Spinal cord (tissue), 9 donors: ENCODE measurements at regions not wholly inside any gene's neighbourhood (a gene's known extent, or its start where the extent isn't known, plus 50 kb on each side); places are given as distances from the start of the nearest gene placed in this dataset.

Source experiments
- DNase-seq, 6 donors: peaks; one replicate each; pipeline versions ENCODE4 v3.0.0 to v3.0.0-alpha.2; 2013 to 2015; ENCODE audit warnings: low spot score in 6 of 6, low read depth in 4 of 6
- H3K27ac ChIP-seq: one replicate; pipeline ENCODE4 v1.5.1; 2013; ENCODE audit warnings: low read depth, low read length, control low read depth
- H3K27me3 ChIP-seq: one replicate; pipeline ENCODE4 v1.6.1; 2013; ENCODE audit warnings: low read length; ENCODE audit not compliant: control insufficient read depth, insufficient read depth
- H3K36me3 ChIP-seq: one replicate; pipeline ENCODE4 v1.6.1; 2013; ENCODE audit warnings: low read length; ENCODE audit not compliant: control insufficient read depth, insufficient read depth
- H3K4me1 ChIP-seq: one replicate; pipeline ENCODE4 v1.6.1; 2013; ENCODE audit warnings: low read length; ENCODE audit not compliant: control insufficient read depth, insufficient read depth
- H3K4me3 ChIP-seq: one replicate; pipeline ENCODE4 v1.5.1; 2013; ENCODE audit warnings: low read depth, low read length, control low read depth
- H3K9me3 ChIP-seq: one replicate; pipeline ENCODE4 v1.6.1; 2013; ENCODE audit warnings: low read length; ENCODE audit not compliant: control insufficient read depth, insufficient read depth
- WGBS: methylation state at CpG from one replicate; pipeline ENCODE4 v1.1.5; 2013; ENCODE audit warnings: missing lambda C conversion rate; ENCODE audit not compliant: insufficient coverage; 5-methylcytosine and 5-hydroxymethylcytosine counted together
- donor health status: healthy.

GRCh38 chr13:111907341-111907880, 159.5 kb upstream of the SOX1 start:
- 89% methylated on average over 5 of the region's 5 CpGs for WGBS
- no peaks in the 10 kb centered on the region for H3K9me3 ChIP-seq

GRCh38 chr13:111908361-111908760, 158.6 kb upstream of the SOX1 start:
- 87% methylated on average over 9 of the region's 13 CpGs for WGBS
- Histone ChIP-seq H3K27me3 (no peaks in the 10 kb centered on the region), H3K4me3 (no peak overlapping the region), H3K27ac (no peak overlapping the region), H3K9me3 (no peaks in the 10 kb centered on the region), H3K4me1 (peaks cover 6% of the 10 kb centered on the region), H3K36me3 (no peaks in the 10 kb centered on the region)
- no peak for DNase-seq

More at GRCh38 chr13:111907341-111907880, 159.5 kb upstream of the SOX1 start:
- Histone ChIP-seq H3K27ac (no peak overlapping the region), H3K36me3 (no peaks in the 10 kb centered on the region), H3K4me3 (no peak overlapping the region), H3K4me1 (no peaks in the 10 kb centered on the region), H3K27me3 (no peaks in the 10 kb centered on the region)
- no peak for DNase-seq

GRCh38 chr13:111908981-111909380, 158.0 kb upstream of the SOX1 start:
- WGBS: 93% methylated on average over 5 of the region's 8 CpGs
- no peaks in the 10 kb centered on the region for H3K36me3 ChIP-seq
- H3K4me1 ChIP-seq: peaks cover 11% of the 10 kb centered on the region
- no peak for DNase-seq
- H3K27me3 ChIP-seq: no peaks in the 10 kb centered on the region
- no peak overlapping the region for H3K4me3 ChIP-seq
- H3K27ac ChIP-seq: no peak overlapping the region
- H3K9me3 ChIP-seq: no peaks in the 10 kb centered on the region

- H3K36me3 ChIP-seq: no peaks in the 10 kb centered on the region
- no peak for DNase-seq
- H3K4me1 ChIP-seq: peaks cover 11% of the 10 kb centered on the region
- no peak overlapping the region for H3K27ac ChIP-seq
- H3K27me3 ChIP-seq: no peaks in the 10 kb centered on the region
- no peaks in the 10 kb centered on the region for H3K9me3 ChIP-seq
- H3K4me3 ChIP-seq: no peak overlapping the region
- WGBS: 92% methylated on average over 9 of the region's 12 CpGs
Observed at GRCh38 chr13:111909501-111909900, 157.4 kb upstream of the SOX1 start.

GRCh38 chr13:111909971-111910671, 156.8 kb upstream of the SOX1 start:
- H3K27me3 ChIP-seq: no peaks in the 10 kb centered on the region
- no peaks in the 10 kb centered on the region for H3K36me3 ChIP-seq
- WGBS: 91% methylated on average over 13 of the region's 16 CpGs
- no peak for DNase-seq
- H3K4me3 ChIP-seq: no peak overlapping the region
- no peaks in the 10 kb centered on the region for H3K9me3 ChIP-seq
- no peak overlapping the region for H3K27ac ChIP-seq
- peaks cover 11% of the 10 kb centered on the region for H3K4me1 ChIP-seq

- Histone ChIP-seq H3K36me3 (no peaks in the 10 kb centered on the region), H3K9me3 (no peaks in the 10 kb centered on the region), H3K27ac (no peak overlapping the region), H3K27me3 (no peaks in the 10 kb centered on the region), H3K4me3 (no peak overlapping the region), H3K4me1 (peaks cover 11% of the 10 kb centered on the region)
- DNase-seq: no peak
- 91% methylated on average over 9 of the region's 11 CpGs for WGBS
Observed at GRCh38 chr13:111911121-111911720, 155.7 kb upstream of the SOX1 start.

GRCh38 chr13:111911754-111912452, 155.0 kb upstream of the SOX1 start:
- WGBS: 91% methylated on average over 10 of the region's 11 CpGs
- H3K9me3 ChIP-seq: no peaks in the 10 kb centered on the region
- no peak overlapping the region for H3K4me3 ChIP-seq
- H3K4me1 ChIP-seq: peaks cover 11% of the 10 kb centered on the region
- H3K27me3 ChIP-seq: no peaks in the 10 kb centered on the region
- no peak for DNase-seq
- no peak overlapping the region for H3K27ac ChIP-seq
- H3K36me3 ChIP-seq: no peaks in the 10 kb centered on the region

GRCh38 chr13:111912453-111912866, 154.5 kb upstream of the SOX1 start:
- H3K4me3 ChIP-seq: no peak overlapping the region
- no peak for DNase-seq
- no peaks in the 10 kb centered on the region for H3K36me3 ChIP-seq
- peaks cover 11% of the 10 kb centered on the region for H3K4me1 ChIP-seq
- no peaks in the 10 kb centered on the region for H3K27me3 ChIP-seq
- no peak overlapping the region for H3K27ac ChIP-seq
- WGBS: 97% methylated on average over 16 of the region's 16 CpGs
- no peaks in the 10 kb centered on the region for H3K9me3 ChIP-seq

GRCh38 chr13:111912991-111913760, 153.8 kb upstream of the SOX1 start:
- Histone ChIP-seq H3K9me3 (no peaks in the 10 kb centered on the region), H3K27ac (no peak overlapping the region), H3K4me1 (peaks cover 11% of the 10 kb centered on the region), H3K27me3 (no peaks in the 10 kb centered on the region), H3K4me3 (no peak overlapping the region), H3K36me3 (no peaks in the 10 kb centered on the region)
- no peak for DNase-seq
- WGBS: 79% methylated on average over 25 of the region's 25 CpGs
